ENCODE measurements at regions not wholly inside any gene's neighbourhood (a gene's known extent, or its start where the extent isn't known, plus 50 kb on each side); places are given as distances from the start of the nearest gene placed in this dataset.

- no peak overlapping the region for H3K4me3 ChIP-seq (ENCODE audit: low read depth, low read length)
- TF ChIP-seq CTCF (IDR thresholded peaks at IDR 0.05; ENCODE audit: insufficient read depth, low read depth, low read length, missing control alignments): no peak
- no peak for DNase-seq (ENCODE audit: low read depth)
These were observed 245.9 kb downstream of the EMP1 start for GRCh38 chr12:13442457-13442856.

GRCh38 chr12:13440844-13441243 is 244.3 kb downstream of the EMP1 start:
- DNase-seq (ENCODE audit: low read depth): no peak
- TF ChIP-seq CTCF (IDR thresholded peaks at IDR 0.05; ENCODE audit: insufficient read depth, low read depth, low read length, missing control alignments): no peak
- H3K4me3 ChIP-seq (ENCODE audit: low read depth, low read length): no peak overlapping the region

- no peak overlapping the region for H3K4me3 ChIP-seq (ENCODE audit: low read depth, low read length)
- no peak for DNase-seq (ENCODE audit: low read depth)
- no peak for TF ChIP-seq CTCF (IDR thresholded peaks at IDR 0.05; ENCODE audit: insufficient read depth, low read depth, low read length, missing control alignments)
These were observed 241.0 kb downstream of the EMP1 start for GRCh38 chr12:13437541-13437940.

GRCh38 chr12:13436696-13437391 is 240.3 kb downstream of the EMP1 start:
- TF ChIP-seq CTCF (IDR thresholded peaks at IDR 0.05; ENCODE audit: insufficient read depth, low read depth, low read length, missing control alignments): no peak
- no peak overlapping the region for H3K4me3 ChIP-seq (ENCODE audit: low read depth, low read length)
- DNase-seq (ENCODE audit: low read depth): peak; percentile 5

- no peak overlapping the region for H3K4me3 ChIP-seq (ENCODE audit: low read depth, low read length)
- DNase-seq (ENCODE audit: low read depth): no peak
- no peak for TF ChIP-seq CTCF (IDR thresholded peaks at IDR 0.05; ENCODE audit: insufficient read depth, low read depth, low read length, missing control alignments)
These were observed 239.7 kb downstream of the EMP1 start for GRCh38 chr12:13436182-13436581.

- H3K4me3 ChIP-seq (ENCODE audit: low read depth, low read length): no peak overlapping the region
- no peak for TF ChIP-seq CTCF (IDR thresholded peaks at IDR 0.05; ENCODE audit: insufficient read depth, low read depth, low read length, missing control alignments)
- DNase-seq (ENCODE audit: low read depth): no peak
These were observed 238.9 kb downstream of the EMP1 start for GRCh38 chr12:13435235-13435933.
